ENCODE measurements at regions not wholly inside any gene's neighbourhood (a gene's known extent, or its start where the extent isn't known, plus 50 kb on each side); places are given as distances from the start of the nearest gene placed in this dataset.

GRCh38 chr6:147048930-147049329 lies 155.3 kb upstream of the STXBP5 start:
- WGBS: 97% methylated on average over 3 of the region's 3 CpGs
- Histone ChIP-seq H3K36me3 (no peaks in the 10 kb centered on the region), H3K4me3 (no peak overlapping the region), H3K27me3 (no peaks in the 10 kb centered on the region), H3K9me3 (peaks cover 0 to 3% (median 0%) of the 10 kb centered on the region in 4 donors), H3K4me1 (no peaks in the 10 kb centered on the region), H3K27ac (replicated peaks in 1 of 4) (no peak overlapping the region)
- no peak for DNase-seq (ENCODE audit: extremely low spot score)
- intact Hi-C loops (cut with DNase I): no loop called here
- no peak for TF ChIP-seq CTCF (IDR thresholded peaks at IDR 0.05)
- TF ChIP-seq POLR2A (IDR thresholded peaks at IDR 0.05; ENCODE audit: low read depth): no peak
- no peak for TF ChIP-seq POLR2AphosphoS5 (IDR thresholded peaks at IDR 0.05)
- TF ChIP-seq EP300 (IDR thresholded peaks at IDR 0.05): no peak

- DNase-seq (ENCODE audit: extremely low spot score): no peak
- no peak overlapping the region for H3K4me3 ChIP-seq
- no peaks in the 10 kb centered on the region for H3K27me3 ChIP-seq
- intact Hi-C loops (cut with DNase I): no loop called here
- no peaks in the 10 kb centered on the region for H3K36me3 ChIP-seq
- no peak overlapping the region for H3K27ac ChIP-seq (replicated peaks in 1 of 4)
- H3K4me1 ChIP-seq: no peaks in the 10 kb centered on the region
- no peaks in the 10 kb centered on the region for H3K9me3 ChIP-seq
- 100% methylated on average over 2 of the region's 2 CpGs for WGBS
- TF ChIP-seq CTCF (IDR thresholded peaks at IDR 0.05) (no peak), EP300 (IDR thresholded peaks at IDR 0.05) (no peak), POLR2A (IDR thresholded peaks at IDR 0.05; ENCODE audit: low read depth) (no peak), POLR2AphosphoS5 (IDR thresholded peaks at IDR 0.05) (no peak)
Observed at GRCh38 chr6:147053311-147053921, 150.8 kb upstream of the STXBP5 start.

GRCh38 chr6:147054158-147054557 lies 150.1 kb upstream of the STXBP5 start:
- Histone ChIP-seq H3K36me3 (no peaks in the 10 kb centered on the region), H3K9me3 (no peaks in the 10 kb centered on the region), H3K4me1 (no peaks in the 10 kb centered on the region), H3K27me3 (no peaks in the 10 kb centered on the region), H3K4me3 (no peak overlapping the region), H3K27ac (replicated peaks in 1 of 4) (no peak overlapping the region)
- intact Hi-C loops (cut with DNase I): no loop called here
- DNase-seq (ENCODE audit: extremely low spot score): no peak
- no peak for TF ChIP-seq CTCF (IDR thresholded peaks at IDR 0.05)
- no peak for TF ChIP-seq POLR2A (IDR thresholded peaks at IDR 0.05; ENCODE audit: low read depth)
- no peak for TF ChIP-seq EP300 (IDR thresholded peaks at IDR 0.05)
- TF ChIP-seq POLR2AphosphoS5 (IDR thresholded peaks at IDR 0.05): no peak
- WGBS: 84% methylated on average over 3 of the region's 3 CpGs

- intact Hi-C loops (cut with DNase I): no loop called here
- H3K4me1 ChIP-seq: no peaks in the 10 kb centered on the region
- no peaks in the 10 kb centered on the region for H3K27me3 ChIP-seq
- DNase-seq (ENCODE audit: extremely low spot score): no peak
- TF ChIP-seq EP300 (IDR thresholded peaks at IDR 0.05) (no peak), POLR2A (IDR thresholded peaks at IDR 0.05; ENCODE audit: low read depth) (no peak), CTCF (IDR thresholded peaks at IDR 0.05) (no peak)
- no peaks in the 10 kb centered on the region for H3K9me3 ChIP-seq
- H3K36me3 ChIP-seq: no peaks in the 10 kb centered on the region
- 91% methylated on average over 3 of the region's 3 CpGs for WGBS
- no peak overlapping the region for H3K27ac ChIP-seq (replicated peaks in 1 of 4)
- H3K4me3 ChIP-seq: no peak overlapping the region
Observed at GRCh38 chr6:147054871-147055270, 149.3 kb upstream of the STXBP5 start.

- TF ChIP-seq POLR2AphosphoS5 (IDR thresholded peaks at IDR 0.05) (no peak), POLR2A (IDR thresholded peaks at IDR 0.05; ENCODE audit: low read depth) (no peak), CTCF (IDR thresholded peaks at IDR 0.05) (no peak), EP300 (IDR thresholded peaks at IDR 0.05) (no peak)
- DNase-seq (ENCODE audit: extremely low spot score): no peak
Observed at GRCh38 chr6:147055821-147056392, 148.3 kb upstream of the STXBP5 start.

More at GRCh38 chr6:147055821-147056392, 148.3 kb upstream of the STXBP5 start:
- Histone ChIP-seq H3K4me3 (no peak overlapping the region), H3K9me3 (no peaks in the 10 kb centered on the region), H3K27me3 (no peaks in the 10 kb centered on the region), H3K27ac (replicated peaks in 1 of 4) (no peak overlapping the region), H3K36me3 (no peaks in the 10 kb centered on the region), H3K4me1 (no peaks in the 10 kb centered on the region)
- intact Hi-C loops (cut with DNase I): no loop called here
- WGBS: 81% methylated on average over 8 of the region's 8 CpGs
